ENCODE measurements at regions not wholly inside any gene's neighbourhood (a gene's known extent, or its start where the extent isn't known, plus 50 kb on each side); places are given as distances from the start of the nearest gene placed in this dataset.

DNA sequence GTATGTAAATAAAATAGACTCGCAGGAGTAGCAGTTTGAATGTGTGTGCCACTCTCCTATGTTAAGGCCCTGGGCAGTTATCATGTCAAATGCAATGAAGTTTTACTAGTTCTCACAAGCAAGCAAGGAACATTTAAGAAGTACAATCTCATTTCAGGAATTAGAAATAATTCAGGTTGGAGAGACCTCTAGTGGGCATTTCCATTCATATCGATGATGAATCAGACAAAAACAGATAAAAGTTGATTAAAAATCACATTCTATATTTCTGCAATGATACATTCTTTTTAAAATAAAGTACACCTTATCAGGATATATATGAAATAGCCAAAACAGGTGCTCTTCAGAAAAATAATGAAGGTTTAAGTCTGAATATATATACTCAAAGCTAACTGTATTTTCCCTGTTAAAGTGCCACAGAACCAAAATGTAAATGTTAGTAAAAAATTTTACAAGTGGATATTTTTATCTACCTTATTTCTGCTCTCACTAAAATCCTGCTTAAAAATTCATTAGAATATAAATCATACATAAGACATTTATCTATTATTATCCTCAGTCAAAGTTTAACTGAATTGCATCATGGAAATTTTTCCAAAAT, 492.4 kb upstream of the FRG2C start:
- TF ChIP-seq EP300 (IDR thresholded peaks at IDR 0.05) (no peak), CTCF (IDR thresholded peaks at IDR 0.05) (peak; percentile 17 to 37 (median 30))
- WGBS: 19% methylated on average over 2 of the region's 2 CpGs
- Histone ChIP-seq H3K4me3 (no peak overlapping the region), H3K36me3 (no peaks in the 10 kb centered on the region), H3K4me1 (no peaks in the 10 kb centered on the region), H3K27me3 (no peaks in the 10 kb centered on the region), H3K9me3 (no peaks in the 10 kb centered on the region), H3K27ac (replicated peaks in 1 of 4) (no peak overlapping the region)
- DNase-seq (ENCODE audit: extremely low spot score): no peak
- intact Hi-C loops (cut with DNase I): no loop called here

- Histone ChIP-seq H3K27ac (replicated peaks in 1 of 4) (no peak overlapping the region), H3K4me3 (no peak overlapping the region), H3K9me3 (no peaks in the 10 kb centered on the region), H3K36me3 (no peaks in the 10 kb centered on the region), H3K27me3 (no peaks in the 10 kb centered on the region), H3K4me1 (no peaks in the 10 kb centered on the region)
- TF ChIP-seq EP300 (IDR thresholded peaks at IDR 0.05): no peak
- no peak for TF ChIP-seq POLR2AphosphoS5 (IDR thresholded peaks at IDR 0.05)
- TF ChIP-seq POLR2A (IDR thresholded peaks at IDR 0.05; ENCODE audit: low read depth): no peak
- no peak for TF ChIP-seq CTCF (IDR thresholded peaks at IDR 0.05)
- DNase-seq (ENCODE audit: extremely low spot score): no peak
- WGBS: 60% methylated on average over 3 of the region's 3 CpGs
- intact Hi-C loops (cut with DNase I): no loop called here
These were observed 487.2 kb upstream of the FRG2C start for GRCh38 chr3:75176937-75177336.

GRCh38 chr3:75180235-75180944, 483.7 kb upstream of the FRG2C start:
- 76% methylated on average over 7 of the region's 7 CpGs for WGBS
- H3K4me1 ChIP-seq: no peaks in the 10 kb centered on the region
- no peaks in the 10 kb centered on the region for H3K9me3 ChIP-seq
- H3K27ac ChIP-seq (replicated peaks in 1 of 4): no peak overlapping the region
- H3K4me3 ChIP-seq: no peak overlapping the region
- intact Hi-C loops (cut with DNase I): no loop called here
- DNase-seq (ENCODE audit: extremely low spot score): no peak
- no peaks in the 10 kb centered on the region for H3K36me3 ChIP-seq
- H3K27me3 ChIP-seq: no peaks in the 10 kb centered on the region
- TF ChIP-seq EP300 (IDR thresholded peaks at IDR 0.05) (no peak), POLR2A (IDR thresholded peaks at IDR 0.05; ENCODE audit: low read depth) (no peak), POLR2AphosphoS5 (IDR thresholded peaks at IDR 0.05) (no peak), CTCF (IDR thresholded peaks at IDR 0.05) (no peak)

DNA sequence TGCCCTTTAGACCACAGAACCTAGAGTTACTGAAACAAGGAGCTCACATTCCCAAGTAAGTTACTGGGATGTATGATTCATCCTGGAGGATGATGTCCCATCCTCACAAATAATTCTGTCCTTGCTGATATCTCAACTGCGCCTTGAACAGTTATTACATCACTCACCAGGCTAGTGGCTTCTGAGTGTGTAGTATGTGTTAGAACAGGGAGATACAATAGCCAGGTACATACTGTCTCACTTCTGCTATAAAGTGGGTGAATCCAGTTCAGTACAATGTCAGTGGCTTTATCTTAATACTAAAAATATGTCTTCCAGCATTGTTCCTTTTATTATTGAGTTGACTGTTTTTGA, 483.2 kb upstream of the FRG2C start:
- TF ChIP-seq POLR2AphosphoS5 (IDR thresholded peaks at IDR 0.05) (no peak), POLR2A (IDR thresholded peaks at IDR 0.05; ENCODE audit: low read depth) (no peak), CTCF (IDR thresholded peaks at IDR 0.05) (no peak), EP300 (IDR thresholded peaks at IDR 0.05) (no peak)
- intact Hi-C loops (cut with DNase I): no loop called here
- DNase-seq (ENCODE audit: extremely low spot score): no peak
- H3K9me3 ChIP-seq: no peaks in the 10 kb centered on the region
- 100% methylated on average over 1 of the region's 1 CpG for WGBS
- no peaks in the 10 kb centered on the region for H3K27me3 ChIP-seq
- H3K4me3 ChIP-seq: no peak overlapping the region
- no peaks in the 10 kb centered on the region for H3K4me1 ChIP-seq
- no peak overlapping the region for H3K27ac ChIP-seq (replicated peaks in 1 of 4)
- H3K36me3 ChIP-seq: no peaks in the 10 kb centered on the region

GRCh38 chr3:75188962-75189361, 475.2 kb upstream of the FRG2C start:
- no peaks in the 10 kb centered on the region for H3K36me3 ChIP-seq
- intact Hi-C loops (cut with DNase I): no loop called here
- no peak overlapping the region for H3K27ac ChIP-seq (replicated peaks in 1 of 4)
- peaks cover 0 to 3% (median 0%) of the 10 kb centered on the region in 4 donors for H3K27me3 ChIP-seq
- DNase-seq (ENCODE audit: extremely low spot score): no peak
- no peaks in the 10 kb centered on the region for H3K4me1 ChIP-seq
- no peak for TF ChIP-seq POLR2A (IDR thresholded peaks at IDR 0.05; ENCODE audit: low read depth)
- no peaks in the 10 kb centered on the region for H3K9me3 ChIP-seq
- 80% methylated on average over 3 of the region's 3 CpGs for WGBS
- H3K4me3 ChIP-seq: no peak overlapping the region

Measured in esophagus muscularis mucosa (tissue), 4 donors.